ENCODE measurements at regions not wholly inside any gene's neighbourhood (a gene's known extent, or its start where the extent isn't known, plus 50 kb on each side); places are given as distances from the start of the nearest gene placed in this dataset.

GRCh38 chr4:3651267-3651845 lies 114.8 kb upstream of the ADRA2C start:
- Histone ChIP-seq H3K27me3 (ENCODE audit: control insufficient read depth, insufficient read depth, low read length) (no peaks in the 10 kb centered on the region), H3K36me3 (ENCODE audit: control insufficient read depth, insufficient read depth, low read length) (no peaks in the 10 kb centered on the region), H3K4me3 (ENCODE audit: low read depth, low read length) (no peak overlapping the region)
- TF ChIP-seq CTCF (IDR thresholded peaks at IDR 0.05; ENCODE audit: insufficient read depth, low read length, severe bottlenecking), result no peak
- DNase-seq (ENCODE audit: low read depth), result no peak
- FAIRE-seq, result no peak

DNA sequence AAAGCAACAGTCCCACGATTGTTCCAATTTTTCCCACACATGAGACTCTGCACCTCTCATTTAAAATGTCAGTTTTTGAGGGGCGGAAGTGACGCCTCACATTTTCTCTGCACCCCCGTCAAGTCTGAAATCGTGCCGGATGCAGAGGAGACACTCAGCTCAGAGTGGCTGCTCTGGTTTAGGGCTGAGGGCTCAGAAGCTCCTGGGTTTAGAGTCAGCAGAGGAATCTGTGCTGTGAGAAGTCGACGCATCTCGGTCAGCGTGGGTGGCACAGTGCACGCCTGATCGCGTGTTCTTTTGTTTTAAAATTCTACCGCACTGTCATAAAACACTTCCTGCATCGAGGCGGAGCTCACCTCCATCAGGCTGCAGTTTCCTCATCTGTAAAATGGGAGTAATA lies 116.7 kb upstream of the ADRA2C start:
- H3K36me3 ChIP-seq (ENCODE audit: control insufficient read depth, insufficient read depth, low read length), result no peaks in the 10 kb centered on the region
- H3K27me3 ChIP-seq (ENCODE audit: control insufficient read depth, insufficient read depth, low read length), result no peaks in the 10 kb centered on the region
- TF ChIP-seq CTCF (IDR thresholded peaks at IDR 0.05; ENCODE audit: insufficient read depth, low read length, severe bottlenecking), result no peak
- H3K4me3 ChIP-seq (ENCODE audit: low read depth, low read length), result no peak overlapping the region
- no peak for DNase-seq (ENCODE audit: low read depth)
- no peak for FAIRE-seq

DNA sequence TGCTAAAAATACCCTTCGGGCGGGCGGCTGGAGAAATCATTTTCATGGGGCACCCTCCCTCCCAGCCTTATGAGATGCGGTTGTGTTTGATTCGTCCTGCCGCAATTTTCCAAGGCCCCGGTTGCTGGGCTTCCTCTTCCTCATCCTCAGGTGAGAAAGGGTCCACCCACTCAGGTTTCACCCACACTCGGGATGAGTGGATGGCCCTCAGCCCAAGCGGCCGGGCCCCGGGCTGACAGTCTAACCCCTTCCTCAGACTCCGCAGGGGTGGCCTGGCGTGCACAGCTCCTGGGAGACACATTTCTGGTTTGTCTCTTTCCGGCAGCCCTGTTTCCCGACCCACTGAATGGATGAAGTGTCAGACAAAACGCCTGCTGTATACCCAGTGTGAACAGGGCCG lies 116.5 kb upstream of the LRPAP1 start:
- no peaks in the 10 kb centered on the region for H3K36me3 ChIP-seq (ENCODE audit: control insufficient read depth, insufficient read depth, low read length)
- H3K4me3 ChIP-seq (ENCODE audit: low read depth, low read length), result no peak overlapping the region
- H3K27me3 ChIP-seq (ENCODE audit: control insufficient read depth, insufficient read depth, low read length), result no peaks in the 10 kb centered on the region
- no peak for DNase-seq (ENCODE audit: low read depth)
- TF ChIP-seq CTCF (IDR thresholded peaks at IDR 0.05; ENCODE audit: insufficient read depth, low read length, severe bottlenecking), result no peak
- FAIRE-seq, result no peak

DNA sequence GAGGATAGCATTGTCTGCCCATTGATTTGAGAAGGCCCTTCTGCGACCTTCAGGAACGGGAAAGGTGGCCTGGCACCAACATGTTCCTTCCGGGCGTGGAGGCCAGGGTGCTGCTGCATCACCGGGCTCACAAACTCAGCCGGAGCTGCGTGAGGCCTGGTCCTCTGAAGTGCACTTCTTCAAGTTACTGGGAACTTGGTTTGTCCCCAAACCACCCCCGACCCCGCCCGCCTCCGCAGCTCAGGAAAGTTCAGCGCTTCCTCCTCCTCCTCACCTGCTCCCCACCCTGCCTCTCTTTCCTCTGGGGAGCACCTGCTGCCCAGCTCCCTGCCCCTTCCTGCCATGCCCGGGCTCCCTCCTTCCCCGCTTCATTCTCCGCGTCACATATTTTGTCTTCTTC lies 116.0 kb upstream of the LRPAP1 start:
- Histone ChIP-seq H3K36me3 (ENCODE audit: control insufficient read depth, insufficient read depth, low read length) (no peaks in the 10 kb centered on the region), H3K27me3 (ENCODE audit: control insufficient read depth, insufficient read depth, low read length) (no peaks in the 10 kb centered on the region), H3K4me3 (ENCODE audit: low read depth, low read length) (no peak overlapping the region)
- DNase-seq (ENCODE audit: low read depth) (no peak), FAIRE-seq (no peak)
- TF ChIP-seq CTCF (IDR thresholded peaks at IDR 0.05; ENCODE audit: insufficient read depth, low read length, severe bottlenecking), result no peak

DNA sequence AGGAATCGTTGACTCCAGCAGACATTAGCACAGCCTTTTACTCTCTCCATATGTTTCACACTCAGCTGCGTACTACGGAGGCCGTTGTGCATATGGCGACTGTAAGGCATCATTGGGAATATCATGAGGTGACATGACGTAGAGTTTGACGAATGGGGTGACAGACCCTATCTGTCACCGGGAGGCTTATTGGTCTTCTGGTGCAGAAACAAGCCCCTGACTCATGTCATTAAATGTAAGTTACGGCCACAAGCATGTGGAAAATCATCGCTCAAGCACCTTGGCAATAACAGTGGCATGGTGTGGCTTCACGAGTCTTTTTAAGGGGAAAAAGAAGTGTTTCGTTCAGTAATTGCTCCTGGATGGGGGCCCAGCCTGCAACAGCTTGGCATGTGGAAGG lies 115.2 kb upstream of the LRPAP1 start:
- no peak for FAIRE-seq
- Histone ChIP-seq H3K27me3 (ENCODE audit: control insufficient read depth, insufficient read depth, low read length) (no peaks in the 10 kb centered on the region), H3K4me3 (ENCODE audit: low read depth, low read length) (no peak overlapping the region), H3K36me3 (ENCODE audit: control insufficient read depth, insufficient read depth, low read length) (no peaks in the 10 kb centered on the region)
- no peak for TF ChIP-seq CTCF (IDR thresholded peaks at IDR 0.05; ENCODE audit: insufficient read depth, low read length, severe bottlenecking)
- DNase-seq (ENCODE audit: low read depth), result no peak

All from bronchial epithelial cell (primary cell).